Thyroid gland (tissue), 4 donors: ENCODE measurements at regions not wholly inside any gene's neighbourhood (a gene's known extent, or its start where the extent isn't known, plus 50 kb on each side); places are given as distances from the start of the nearest gene placed in this dataset.

Experiments used
- DNase-seq, 2 donors: peaks; one replicate each; pipeline ENCODE4 v3.0.0-alpha.2; 2019
- H3K27ac ChIP-seq, 3 donors: fragments of 200-600 bp; sonication (generic); 1 replicate in 2 of 3; 2 replicates in 1 of 3; pipeline ENCODE4 v1.5.1; 2016 to 2019; ENCODE audit warnings: mild to moderate bottlenecking in 1 of 3, moderate library complexity in 1 of 3
- H3K27me3 ChIP-seq: fragments of 200-600 bp; sonication (generic); one replicate; pipeline ENCODE4 v1.5.1; 2019
- H3K36me3 ChIP-seq, 2 donors: fragments of 200-600 bp; sonication (generic); one replicate each; pipeline ENCODE4 v1.5.1; 2016 to 2019
- H3K4me1 ChIP-seq, 2 donors: fragments of 200-600 bp; sonication (generic); one replicate each; pipeline ENCODE4 v1.5.1; 2017 to 2019
- H3K4me3 ChIP-seq, 3 donors: fragments of 200-600 bp; sonication (generic); replicated peaks in 1 of 3; 1 replicate in 2 of 3; 2 replicates in 1 of 3; pipeline ENCODE4 v1.5.1; 2016; ENCODE audit warnings: mild to moderate bottlenecking in 1 of 3
- H3K9me3 ChIP-seq: fragments of 200-600 bp; sonication (generic); one replicate; pipeline ENCODE4 v1.5.1; 2017
- POLR2A ChIP-seq, 2 donors: fragments of 450-650 bp; IDR thresholded peaks; one replicate each; pipeline ENCODE4 v1.6.1; 2017; ENCODE audit warnings: antibody characterized with exemption in 2 of 2, mild to moderate bottlenecking in 2 of 2, moderate library complexity in 1 of 2
- WGBS, 2 donors: methylation state at CpG; one replicate each; pipeline ENCODE4 v1.1.5; 2017; 5-methylcytosine and 5-hydroxymethylcytosine counted together
- intact Hi-C: fragments of 100-400 bp; cut with DNase I; formaldehyde crosslinking; loops from one replicate; pipeline ENCODE4 v1.15.1; 2023
- TF ChIP-seq, protein P1 (sequence below), 6 experiments: fragments of 200-600 bp in 3 of 6; fragments of 450-650 bp in 3 of 6; sonication (generic) in 3 of 6; IDR thresholded peaks; one replicate each; pipeline ENCODE4 v1.5.1; 2016 to 2019; ENCODE audit warnings: antibody characterized with exemption in 6 of 6, mild to moderate bottlenecking in 2 of 6, inconsistent platforms in 1 of 6, moderate library complexity in 1 of 6

DNA sequence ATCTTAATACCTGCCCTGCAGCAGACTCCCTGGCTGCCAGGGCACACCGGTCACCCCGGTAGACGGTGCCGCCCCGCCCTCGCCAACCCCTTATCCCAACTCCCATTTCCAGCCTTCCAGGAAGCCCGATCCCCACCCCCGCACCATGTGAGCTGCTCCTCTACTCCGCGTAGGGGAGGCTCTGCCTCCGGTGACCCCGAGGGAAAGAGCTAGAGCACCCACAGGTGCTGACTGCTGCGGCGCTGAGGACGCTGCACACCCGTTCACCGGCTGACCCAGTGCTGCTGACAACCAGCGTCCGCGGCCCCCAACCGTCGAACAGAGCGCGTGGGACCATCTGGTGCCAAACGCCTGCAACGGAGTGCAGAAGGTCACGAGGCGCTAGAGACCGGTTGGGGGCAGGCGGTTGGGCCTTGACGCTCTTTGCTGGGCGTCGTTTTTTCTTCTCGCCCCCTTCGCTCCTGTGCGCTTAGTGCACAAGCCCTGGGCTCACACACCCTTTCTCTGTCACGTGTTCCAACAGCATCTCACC, 59.6 kb upstream of the ZNF599 start:
- no peak for DNase-seq

DNA sequence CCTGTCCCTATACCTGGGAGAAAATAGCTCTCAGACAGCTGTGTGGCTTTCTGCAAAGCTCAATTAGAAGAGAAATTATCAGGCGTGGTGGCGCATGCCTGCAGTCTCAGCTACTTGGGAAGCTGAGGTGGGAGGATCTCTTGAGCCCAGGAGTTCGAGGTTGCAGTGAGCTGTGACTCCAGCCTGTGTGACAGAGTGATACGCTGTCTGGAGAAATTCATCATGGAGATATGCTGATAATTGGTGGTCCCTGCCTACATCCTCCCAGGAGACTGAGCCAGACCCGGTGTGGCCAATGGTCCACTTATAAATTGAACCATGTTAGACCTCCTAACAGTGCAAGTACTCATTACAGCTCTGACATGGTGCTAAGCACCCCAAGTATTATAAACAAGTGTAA, 58.7 kb upstream of the ZNF599 start:
- Histone ChIP-seq H3K27ac (no peak overlapping the region), H3K9me3 (no peaks in the 10 kb centered on the region), H3K36me3 (no peaks in the 10 kb centered on the region), H3K27me3 (no peaks in the 10 kb centered on the region), H3K4me3 (no peak overlapping the region), H3K4me1 (no peaks in the 10 kb centered on the region)
- 61 to 81% methylated on average over 5 of the region's 5 CpGs for WGBS, 2 donors
- no peak for TF ChIP-seq POLR2A (IDR thresholded peaks at IDR 0.05)
- TF ChIP-seq, protein P1, sequence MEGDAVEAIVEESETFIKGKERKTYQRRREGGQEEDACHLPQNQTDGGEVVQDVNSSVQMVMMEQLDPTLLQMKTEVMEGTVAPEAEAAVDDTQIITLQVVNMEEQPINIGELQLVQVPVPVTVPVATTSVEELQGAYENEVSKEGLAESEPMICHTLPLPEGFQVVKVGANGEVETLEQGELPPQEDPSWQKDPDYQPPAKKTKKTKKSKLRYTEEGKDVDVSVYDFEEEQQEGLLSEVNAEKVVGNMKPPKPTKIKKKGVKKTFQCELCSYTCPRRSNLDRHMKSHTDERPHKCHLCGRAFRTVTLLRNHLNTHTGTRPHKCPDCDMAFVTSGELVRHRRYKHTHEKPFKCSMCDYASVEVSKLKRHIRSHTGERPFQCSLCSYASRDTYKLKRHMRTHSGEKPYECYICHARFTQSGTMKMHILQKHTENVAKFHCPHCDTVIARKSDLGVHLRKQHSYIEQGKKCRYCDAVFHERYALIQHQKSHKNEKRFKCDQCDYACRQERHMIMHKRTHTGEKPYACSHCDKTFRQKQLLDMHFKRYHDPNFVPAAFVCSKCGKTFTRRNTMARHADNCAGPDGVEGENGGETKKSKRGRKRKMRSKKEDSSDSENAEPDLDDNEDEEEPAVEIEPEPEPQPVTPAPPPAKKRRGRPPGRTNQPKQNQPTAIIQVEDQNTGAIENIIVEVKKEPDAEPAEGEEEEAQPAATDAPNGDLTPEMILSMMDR (IDR thresholded peaks at IDR 0.05): no peak
- DNase-seq: no peak
- intact Hi-C loops: no loop called here

More for the DNA sequence above, 59.6 kb upstream of the ZNF599 start:
- Histone ChIP-seq H3K27ac (no peak overlapping the region), H3K4me3 (no peak overlapping the region), H3K27me3 (no peaks in the 10 kb centered on the region), H3K36me3 (no peaks in the 10 kb centered on the region), H3K9me3 (no peaks in the 10 kb centered on the region), H3K4me1 (no peaks in the 10 kb centered on the region)
- intact Hi-C loops: no loop called here
- WGBS, 2 donors: 84 to 88% methylated on average over 29 to 37 of the region's 37 CpGs
- TF ChIP-seq, protein P1 (IDR thresholded peaks at IDR 0.05): no peak
- no peak for TF ChIP-seq POLR2A (IDR thresholded peaks at IDR 0.05)

DNA sequence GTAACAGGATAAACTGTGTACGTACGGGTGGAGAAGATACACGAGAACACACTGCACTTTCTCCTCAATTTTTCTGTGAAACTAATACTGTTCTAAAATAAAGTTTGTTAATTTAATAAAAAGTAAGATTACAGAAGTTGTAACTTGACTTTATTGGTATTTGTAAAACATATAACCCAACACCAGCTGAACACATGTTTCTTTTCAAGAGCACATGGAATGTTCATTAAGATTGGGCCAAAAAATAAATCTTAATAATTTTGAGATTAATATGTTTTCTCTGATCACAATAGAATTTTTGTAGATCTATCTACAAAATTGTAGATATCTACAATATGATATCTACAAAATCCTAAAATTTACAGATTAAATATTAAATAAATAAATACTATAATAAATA, 55.1 kb upstream of the ZNF599 start:
- intact Hi-C loops: no loop called here
- H3K36me3 ChIP-seq: no peaks in the 10 kb centered on the region
- no peaks in the 10 kb centered on the region for H3K27me3 ChIP-seq
- whole genome bisulfite sequencing, 2 donors: 94 to 96% methylated on average over 3 of the region's 3 CpGs
- no peak for DNase-seq
- no peaks in the 10 kb centered on the region for H3K4me1 ChIP-seq
- no peaks in the 10 kb centered on the region for H3K9me3 ChIP-seq
- H3K27ac ChIP-seq: no peak overlapping the region
- TF ChIP-seq POLR2A (IDR thresholded peaks at IDR 0.05): no peak
- TF ChIP-seq, protein P1 (IDR thresholded peaks at IDR 0.05): no peak
- H3K4me3 ChIP-seq: no peak overlapping the region

DNA sequence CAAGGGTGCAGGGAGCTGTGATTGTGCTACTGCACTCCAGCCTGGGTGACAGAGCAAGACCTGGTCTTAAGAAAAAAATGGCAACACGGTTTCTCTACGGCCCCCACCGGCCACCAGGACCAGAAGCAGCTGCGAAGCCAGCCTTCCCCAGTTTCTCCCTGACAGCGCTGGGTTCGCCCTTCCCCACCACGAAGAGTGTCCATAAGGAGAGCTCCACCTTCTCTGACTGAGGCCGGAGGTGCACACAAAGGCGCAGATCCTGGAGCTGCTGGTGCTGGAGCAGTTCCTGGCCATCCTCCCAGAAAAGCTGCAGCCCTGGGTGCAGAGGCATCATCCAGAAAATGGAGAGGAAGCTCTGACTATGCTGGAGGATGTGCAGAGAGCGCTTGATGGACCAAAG, 52.2 kb upstream of the ZNF599 start:
- Histone ChIP-seq H3K36me3 (no peaks in the 10 kb centered on the region), H3K9me3 (no peaks in the 10 kb centered on the region), H3K27ac (no peak overlapping the region), H3K4me3 (no peak overlapping the region), H3K27me3 (no peaks in the 10 kb centered on the region), H3K4me1 (no peaks in the 10 kb centered on the region)
- WGBS, 2 donors: 73 to 93% methylated on average over 3 to 10 of the region's 10 CpGs
- DNase-seq: no peak
- intact Hi-C loops: no loop called here
- TF ChIP-seq, protein P1 (IDR thresholded peaks at IDR 0.05): no peak
- no peak for TF ChIP-seq POLR2A (IDR thresholded peaks at IDR 0.05)

DNA sequence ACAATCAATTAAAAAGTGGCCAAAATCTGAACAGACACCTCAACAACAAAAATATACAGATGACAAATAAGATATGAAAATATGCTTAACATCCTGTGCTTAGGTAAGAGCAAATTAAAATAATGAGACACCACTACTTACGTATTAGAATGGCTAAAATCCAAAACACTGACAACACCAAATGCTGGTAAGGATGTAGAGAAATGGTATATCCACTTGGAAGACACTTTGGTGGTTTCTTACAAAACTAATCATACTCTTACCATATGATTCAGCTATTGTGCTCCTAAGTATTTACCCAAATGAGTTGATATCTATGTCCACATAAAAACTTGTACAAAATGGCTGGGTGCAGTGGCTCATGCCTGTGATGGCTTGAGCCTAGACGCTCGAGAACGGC, 51.7 kb upstream of the ZNF599 start:
- no peak for DNase-seq
- no peaks in the 10 kb centered on the region for H3K36me3 ChIP-seq
- no peaks in the 10 kb centered on the region for H3K27me3 ChIP-seq
- WGBS, 2 donors: 94 to 99% methylated on average over 4 of the region's 4 CpGs
- intact Hi-C loops: no loop called here
- H3K4me3 ChIP-seq: no peak overlapping the region
- TF ChIP-seq POLR2A (IDR thresholded peaks at IDR 0.05): no peak
- TF ChIP-seq, protein P1 (IDR thresholded peaks at IDR 0.05): no peak
- H3K27ac ChIP-seq: no peak overlapping the region
- no peaks in the 10 kb centered on the region for H3K4me1 ChIP-seq
- no peaks in the 10 kb centered on the region for H3K9me3 ChIP-seq
